OCI-LY7 (cell line): ENCODE measurements at regions not wholly inside any gene's neighbourhood (a gene's known extent, or its start where the extent isn't known, plus 50 kb on each side); places are given as distances from the start of the nearest gene placed in this dataset.
A peak's percentile ranks its signal among the peaks of the same experiment; 100 is the strongest.

Experiments
- EZH2phosphoT487 ChIP-seq: fragments of 200-600 bp; sonication (generic); IDR thresholded peaks from 2 replicates; pipeline ENCODE4 v1.6.1; 2018; ENCODE audit warnings: low read depth, borderline replicate concordance, mild to moderate bottlenecking, mixed run types, antibody characterized with exemption, low read length, moderate library complexity, mixed read lengths
- TF ChIP-seq, protein P1 (sequence below): fragments of 200-600 bp; sonication (generic); conservative IDR thresholded peaks from 2 replicates; pipeline ENCODE4 v1.5.1; 2014; ENCODE audit warnings: mild to moderate bottlenecking, antibody characterized with exemption, low read length, moderate library complexity, mixed read lengths

DNA sequence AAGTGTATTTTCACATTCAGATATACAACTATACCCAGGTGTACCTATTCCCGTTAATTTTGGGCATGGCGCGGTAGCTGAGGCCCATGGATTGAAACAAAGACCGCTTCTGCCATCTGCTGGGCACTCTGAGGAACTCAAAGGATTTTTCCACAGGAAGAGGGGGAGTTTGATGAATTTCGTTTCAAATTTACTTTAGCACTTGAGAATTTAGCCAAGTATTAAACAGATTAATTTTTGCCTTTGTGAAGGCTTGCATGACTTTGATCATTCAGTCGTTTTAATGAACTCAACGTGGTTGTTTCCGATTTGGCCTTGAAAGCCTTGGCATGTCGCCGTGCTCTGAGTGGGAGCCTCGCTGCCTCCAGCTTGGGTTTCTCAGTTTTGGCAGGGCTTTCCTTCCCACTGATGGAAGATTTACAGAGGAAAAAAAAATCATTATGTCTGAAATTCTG, 153.2 kb upstream of the DDHD1 start:
- TF ChIP-seq, protein P1, sequence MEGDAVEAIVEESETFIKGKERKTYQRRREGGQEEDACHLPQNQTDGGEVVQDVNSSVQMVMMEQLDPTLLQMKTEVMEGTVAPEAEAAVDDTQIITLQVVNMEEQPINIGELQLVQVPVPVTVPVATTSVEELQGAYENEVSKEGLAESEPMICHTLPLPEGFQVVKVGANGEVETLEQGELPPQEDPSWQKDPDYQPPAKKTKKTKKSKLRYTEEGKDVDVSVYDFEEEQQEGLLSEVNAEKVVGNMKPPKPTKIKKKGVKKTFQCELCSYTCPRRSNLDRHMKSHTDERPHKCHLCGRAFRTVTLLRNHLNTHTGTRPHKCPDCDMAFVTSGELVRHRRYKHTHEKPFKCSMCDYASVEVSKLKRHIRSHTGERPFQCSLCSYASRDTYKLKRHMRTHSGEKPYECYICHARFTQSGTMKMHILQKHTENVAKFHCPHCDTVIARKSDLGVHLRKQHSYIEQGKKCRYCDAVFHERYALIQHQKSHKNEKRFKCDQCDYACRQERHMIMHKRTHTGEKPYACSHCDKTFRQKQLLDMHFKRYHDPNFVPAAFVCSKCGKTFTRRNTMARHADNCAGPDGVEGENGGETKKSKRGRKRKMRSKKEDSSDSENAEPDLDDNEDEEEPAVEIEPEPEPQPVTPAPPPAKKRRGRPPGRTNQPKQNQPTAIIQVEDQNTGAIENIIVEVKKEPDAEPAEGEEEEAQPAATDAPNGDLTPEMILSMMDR: peak; percentile 88
- no peak for TF ChIP-seq EZH2phosphoT487
